GM20000 (cell line): ENCODE measurements at regions not wholly inside any gene's neighbourhood (a gene's known extent, or its start where the extent isn't known, plus 50 kb on each side); places are given as distances from the start of the nearest gene placed in this dataset.

Source experiments
- DNase-seq: peaks from one replicate; pipeline ENCODE4 v3.0.0; 2012; ENCODE audit warnings: low spot score
- CTCF ChIP-seq: IDR thresholded peaks from 2 replicates; pipeline ENCODE4 v1.5.1; 2012; ENCODE audit warnings: mild to moderate bottlenecking, control low read depth; ENCODE audit errors: extremely low read depth, missing control alignments

- no peak for TF ChIP-seq CTCF
- no peak for DNase-seq
Measured at GRCh38 chr20:47944682-47945081, 159.4 kb upstream of the SULF2 start.

GRCh38 chr20:47941869-47942268 is 156.6 kb upstream of the SULF2 start:
- no peak for TF ChIP-seq CTCF

GRCh38 chr20:47940101-47940813 is 155.0 kb upstream of the SULF2 start:
- no peak for TF ChIP-seq CTCF
- no peak for DNase-seq

More at GRCh38 chr20:47941869-47942268, 156.6 kb upstream of the SULF2 start:
- no peak for DNase-seq

- TF ChIP-seq CTCF, result no peak
- DNase-seq, result no peak
Measured at GRCh38 chr20:47936612-47937011, 151.3 kb upstream of the SULF2 start.

GRCh38 chr20:47934761-47935160 is 149.5 kb upstream of the SULF2 start:
- no peak for DNase-seq
- no peak for TF ChIP-seq CTCF

- TF ChIP-seq CTCF, result no peak
- no peak for DNase-seq
Measured at GRCh38 chr20:47931443-47931842, 146.2 kb upstream of the SULF2 start.

GRCh38 chr20:47931002-47931401 is 145.7 kb upstream of the SULF2 start:
- TF ChIP-seq CTCF, result no peak
- DNase-seq, result no peak
